ENCODE measurements at regions not wholly inside any gene's neighbourhood (a gene's known extent, or its start where the extent isn't known, plus 50 kb on each side); places are given as distances from the start of the nearest gene placed in this dataset.

GRCh38 chr14:99015833-99016232, 256.2 kb downstream of the BCL11B start:
- Mint-ChIP-seq H3K4me1 (ENCODE audit: low read depth, unreplicated experiment) (no peaks in the 10 kb centered on the region), H3K27ac (ENCODE audit: unreplicated experiment) (no peak overlapping the region), H3K9me3 (ENCODE audit: unreplicated experiment) (peaks cover 3% of the 10 kb centered on the region), H3K27me3 (ENCODE audit: unreplicated experiment) (peaks cover 5% of the 10 kb centered on the region), H3K4me3 (ENCODE audit: unreplicated experiment) (no peak overlapping the region), H3K36me3 (ENCODE audit: unreplicated experiment) (peaks cover 11% of the 10 kb centered on the region)
- DNase-seq: no peak
- TF ChIP-seq CTCF (IDR thresholded peaks at IDR 0.05; ENCODE audit: partially characterized antibody, unreplicated experiment): no peak

DNA sequence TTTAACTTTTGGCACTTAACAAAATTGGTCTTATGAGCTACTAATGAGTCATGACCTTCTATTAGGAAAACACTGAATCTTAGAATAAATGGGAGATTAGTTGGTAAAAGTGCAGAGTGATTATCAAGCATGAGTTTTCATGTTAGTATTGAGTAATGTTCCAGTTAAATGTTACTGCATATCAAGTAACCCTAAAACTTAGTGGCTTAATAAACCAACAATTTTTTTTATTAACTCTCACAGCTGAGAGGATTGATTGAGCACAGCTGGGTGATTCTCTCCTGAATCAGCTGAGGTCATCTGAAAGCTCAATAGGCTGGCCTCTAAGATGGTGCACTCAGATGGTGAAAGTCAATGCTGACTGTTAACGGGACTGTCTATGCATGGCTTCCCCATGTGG, 248.6 kb downstream of the BCL11B start:
- DNase-seq: no peak
- H3K36me3 Mint-ChIP-seq (ENCODE audit: unreplicated experiment): peaks cover 21% of the 10 kb centered on the region
- H3K27ac Mint-ChIP-seq (ENCODE audit: unreplicated experiment): no peak overlapping the region
- H3K4me3 Mint-ChIP-seq (ENCODE audit: unreplicated experiment): no peak overlapping the region
- peaks cover 2% of the 10 kb centered on the region for H3K9me3 Mint-ChIP-seq (ENCODE audit: unreplicated experiment)
- peaks cover 4% of the 10 kb centered on the region for H3K4me1 Mint-ChIP-seq (ENCODE audit: low read depth, unreplicated experiment)
- TF ChIP-seq CTCF (IDR thresholded peaks at IDR 0.05; ENCODE audit: partially characterized antibody, unreplicated experiment): no peak
- H3K27me3 Mint-ChIP-seq (ENCODE audit: unreplicated experiment): peaks cover 8% of the 10 kb centered on the region

DNA sequence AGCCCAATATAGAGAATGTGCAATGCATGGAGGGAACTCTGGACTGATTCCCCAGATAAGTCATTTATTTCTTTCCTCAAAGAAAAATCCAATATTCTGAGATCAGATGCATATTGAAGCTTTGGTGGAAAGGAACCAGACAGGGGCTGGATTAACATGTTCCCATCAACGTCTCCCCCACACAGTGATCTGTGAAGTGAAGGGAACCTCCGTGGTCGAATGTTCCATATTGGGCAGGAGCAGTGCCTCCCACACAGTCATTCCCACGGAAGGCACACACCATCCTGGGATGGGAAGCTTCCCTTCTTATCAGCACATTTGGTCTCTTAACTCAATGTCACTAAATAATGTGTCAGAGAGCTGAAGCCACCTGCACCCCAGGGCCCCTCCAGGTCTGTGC, 247.1 kb downstream of the BCL11B start:
- peaks cover 2% of the 10 kb centered on the region for H3K9me3 Mint-ChIP-seq (ENCODE audit: unreplicated experiment)
- H3K4me1 Mint-ChIP-seq (ENCODE audit: low read depth, unreplicated experiment): peaks cover 4% of the 10 kb centered on the region
- no peak overlapping the region for H3K27ac Mint-ChIP-seq (ENCODE audit: unreplicated experiment)
- no peak for DNase-seq
- H3K27me3 Mint-ChIP-seq (ENCODE audit: unreplicated experiment): peaks cover 8% of the 10 kb centered on the region
- no peak overlapping the region for H3K4me3 Mint-ChIP-seq (ENCODE audit: unreplicated experiment)
- no peak for TF ChIP-seq CTCF (IDR thresholded peaks at IDR 0.05; ENCODE audit: partially characterized antibody, unreplicated experiment)
- H3K36me3 Mint-ChIP-seq (ENCODE audit: unreplicated experiment): peaks cover 18% of the 10 kb centered on the region

DNA sequence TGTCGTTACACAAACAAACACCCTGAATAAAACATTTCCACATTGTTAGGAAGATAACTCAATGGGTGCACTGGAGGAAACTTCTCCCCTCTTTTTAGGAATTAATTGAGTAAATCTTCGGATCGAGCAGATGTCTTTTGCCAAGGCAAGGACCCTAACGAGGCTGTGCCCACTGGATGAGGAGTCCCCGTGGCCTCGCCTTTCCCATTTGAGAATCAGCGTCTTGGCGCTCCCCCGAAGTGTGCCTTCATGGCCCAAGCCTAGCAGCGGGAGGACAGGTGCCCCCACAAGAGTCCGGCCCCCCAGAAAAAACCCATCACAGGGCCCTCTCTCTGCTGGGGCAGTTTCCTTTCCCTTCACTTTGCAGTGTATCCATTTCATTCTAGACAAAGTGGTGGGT, 246.6 kb downstream of the BCL11B start:
- Mint-ChIP-seq H3K9me3 (ENCODE audit: unreplicated experiment) (peaks cover 2% of the 10 kb centered on the region), H3K27me3 (ENCODE audit: unreplicated experiment) (peaks cover 8% of the 10 kb centered on the region), H3K4me3 (ENCODE audit: unreplicated experiment) (no peak overlapping the region), H3K4me1 (ENCODE audit: low read depth, unreplicated experiment) (peaks cover 4% of the 10 kb centered on the region), H3K27ac (ENCODE audit: unreplicated experiment) (no peak overlapping the region), H3K36me3 (ENCODE audit: unreplicated experiment) (peaks cover 14% of the 10 kb centered on the region)
- DNase-seq: no peak
- no peak for TF ChIP-seq CTCF (IDR thresholded peaks at IDR 0.05; ENCODE audit: partially characterized antibody, unreplicated experiment)

- Mint-ChIP-seq H3K27ac (ENCODE audit: unreplicated experiment) (peak overlapping the region; percentile 36), H3K36me3 (ENCODE audit: unreplicated experiment) (peaks cover 10% of the 10 kb centered on the region), H3K4me1 (ENCODE audit: low read depth, unreplicated experiment) (peaks cover 4% of the 10 kb centered on the region), H3K27me3 (ENCODE audit: unreplicated experiment) (peaks cover 8% of the 10 kb centered on the region), H3K9me3 (ENCODE audit: unreplicated experiment) (peaks cover 2% of the 10 kb centered on the region), H3K4me3 (ENCODE audit: unreplicated experiment) (no peak overlapping the region)
- TF ChIP-seq CTCF (IDR thresholded peaks at IDR 0.05; ENCODE audit: partially characterized antibody, unreplicated experiment): no peak
- DNase-seq: no peak
These were observed 245.5 kb downstream of the BCL11B start for GRCh38 chr14:99026471-99026870.
